ENCODE measurements at regions not wholly inside any gene's neighbourhood (a gene's known extent, or its start where the extent isn't known, plus 50 kb on each side); places are given as distances from the start of the nearest gene placed in this dataset.

DNA sequence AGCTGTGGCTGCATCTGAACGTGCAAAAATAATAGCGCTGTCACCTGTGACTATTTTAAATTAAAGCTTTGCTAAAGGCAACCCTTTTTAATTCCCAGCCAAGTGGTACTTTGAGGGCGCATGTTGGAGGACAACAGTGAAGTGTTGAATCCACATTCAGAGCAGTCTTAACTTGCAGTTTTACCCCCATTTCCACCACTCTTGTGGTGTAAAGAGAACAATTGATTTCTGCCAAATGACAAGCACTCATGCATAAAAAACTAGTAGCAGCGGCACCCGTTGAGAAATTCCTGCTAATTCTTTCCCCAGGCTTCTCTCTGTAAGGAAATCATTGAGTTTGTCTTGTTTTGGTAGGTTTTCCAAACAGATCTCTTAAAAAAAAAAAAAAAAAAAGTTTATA, 1033.3 kb downstream of the EFNB2 start:
- TF ChIP-seq, protein P1, sequence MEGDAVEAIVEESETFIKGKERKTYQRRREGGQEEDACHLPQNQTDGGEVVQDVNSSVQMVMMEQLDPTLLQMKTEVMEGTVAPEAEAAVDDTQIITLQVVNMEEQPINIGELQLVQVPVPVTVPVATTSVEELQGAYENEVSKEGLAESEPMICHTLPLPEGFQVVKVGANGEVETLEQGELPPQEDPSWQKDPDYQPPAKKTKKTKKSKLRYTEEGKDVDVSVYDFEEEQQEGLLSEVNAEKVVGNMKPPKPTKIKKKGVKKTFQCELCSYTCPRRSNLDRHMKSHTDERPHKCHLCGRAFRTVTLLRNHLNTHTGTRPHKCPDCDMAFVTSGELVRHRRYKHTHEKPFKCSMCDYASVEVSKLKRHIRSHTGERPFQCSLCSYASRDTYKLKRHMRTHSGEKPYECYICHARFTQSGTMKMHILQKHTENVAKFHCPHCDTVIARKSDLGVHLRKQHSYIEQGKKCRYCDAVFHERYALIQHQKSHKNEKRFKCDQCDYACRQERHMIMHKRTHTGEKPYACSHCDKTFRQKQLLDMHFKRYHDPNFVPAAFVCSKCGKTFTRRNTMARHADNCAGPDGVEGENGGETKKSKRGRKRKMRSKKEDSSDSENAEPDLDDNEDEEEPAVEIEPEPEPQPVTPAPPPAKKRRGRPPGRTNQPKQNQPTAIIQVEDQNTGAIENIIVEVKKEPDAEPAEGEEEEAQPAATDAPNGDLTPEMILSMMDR (conservative IDR thresholded peaks at IDR 0.05 in 1 of 2, IDR thresholded peaks at IDR 0.05 in 1 of 2; ENCODE audit: low read depth in 1 of 2, low read length in 2 of 2), result no peak
- TF ChIP-seq EZH2 (IDR thresholded peaks at IDR 0.05; ENCODE audit: low read length, missing control alignments), result no peak
- Histone ChIP-seq H3K4me2 (ENCODE audit: extremely low read depth, insufficient read depth, low read length) (no peak overlapping the region), H3K27ac (ENCODE audit: insufficient read depth, low read length) (no peak overlapping the region), H3K36me3 (ENCODE audit: control insufficient read depth, insufficient read depth, low read length) (no peaks in the 10 kb centered on the region), H3K9ac (ENCODE audit: insufficient read depth, low read length) (no peak overlapping the region), H3K4me3 (replicated peaks in 1 of 4; ENCODE audit: control extremely low read depth in 1 of 4, insufficient read depth in 1 of 4, low read depth in 3 of 4, low read length in 4 of 4) (no peak overlapping the region), H3K9me3 (ENCODE audit: control insufficient read depth, insufficient read depth, low read depth, low read length) (no peaks in the 10 kb centered on the region), H2AFZ (ENCODE audit: low read length) (no peak overlapping the region), H3K79me2 (ENCODE audit: control insufficient read depth, insufficient read depth, low read length) (no peaks in the 10 kb centered on the region), H3K27me3 (ENCODE audit: control insufficient read depth, insufficient read depth, low read length) (no peaks in the 10 kb centered on the region), H3K4me1 (ENCODE audit: control insufficient read depth, extremely low read depth, insufficient read depth, low read length) (no peaks in the 10 kb centered on the region), H4K20me1 (ENCODE audit: control insufficient read depth, extremely low read depth, insufficient read depth, low read length) (no peaks in the 10 kb centered on the region)
- no peak for DNase-seq (ENCODE audit: low read depth in 2 of 2)

GRCh38 chr13:105497597-105497996, 1037.9 kb downstream of the EFNB2 start:
- no peak overlapping the region for H2AFZ ChIP-seq (ENCODE audit: low read length)
- H3K9me3 ChIP-seq (ENCODE audit: control insufficient read depth, insufficient read depth, low read depth, low read length), result no peaks in the 10 kb centered on the region
- H3K4me2 ChIP-seq (ENCODE audit: extremely low read depth, insufficient read depth, low read length), result no peak overlapping the region
- H3K36me3 ChIP-seq (ENCODE audit: control insufficient read depth, insufficient read depth, low read length), result no peaks in the 10 kb centered on the region
- no peak overlapping the region for H3K9ac ChIP-seq (ENCODE audit: insufficient read depth, low read length)
- DNase-seq (ENCODE audit: low read depth in 2 of 2), result no peak
- no peak overlapping the region for H3K27ac ChIP-seq (ENCODE audit: insufficient read depth, low read length)
- H4K20me1 ChIP-seq (ENCODE audit: control insufficient read depth, extremely low read depth, insufficient read depth, low read length), result no peaks in the 10 kb centered on the region
- H3K27me3 ChIP-seq (ENCODE audit: control insufficient read depth, insufficient read depth, low read length), result no peaks in the 10 kb centered on the region
- no peaks in the 10 kb centered on the region for H3K4me1 ChIP-seq (ENCODE audit: control insufficient read depth, extremely low read depth, insufficient read depth, low read length)
- TF ChIP-seq EZH2 (IDR thresholded peaks at IDR 0.05; ENCODE audit: low read length, missing control alignments), result no peak
- TF ChIP-seq, protein P1 (conservative IDR thresholded peaks at IDR 0.05 in 1 of 2, IDR thresholded peaks at IDR 0.05 in 1 of 2; ENCODE audit: low read depth in 1 of 2, low read length in 2 of 2), result no peak
- H3K79me2 ChIP-seq (ENCODE audit: control insufficient read depth, insufficient read depth, low read length), result no peaks in the 10 kb centered on the region
- no peak overlapping the region for H3K4me3 ChIP-seq (replicated peaks in 1 of 4; ENCODE audit: control extremely low read depth in 1 of 4, insufficient read depth in 1 of 4, low read depth in 3 of 4, low read length in 4 of 4)

- TF ChIP-seq, protein P1 (conservative IDR thresholded peaks at IDR 0.05 in 1 of 2, IDR thresholded peaks at IDR 0.05 in 1 of 2; ENCODE audit: low read depth in 1 of 2, low read length in 2 of 2), result no peak
- TF ChIP-seq EZH2 (IDR thresholded peaks at IDR 0.05; ENCODE audit: low read length, missing control alignments), result no peak
- H3K27ac ChIP-seq (ENCODE audit: insufficient read depth, low read length), result no peak overlapping the region
- no peak overlapping the region for H3K4me2 ChIP-seq (ENCODE audit: extremely low read depth, insufficient read depth, low read length)
- H3K9ac ChIP-seq (ENCODE audit: insufficient read depth, low read length), result no peak overlapping the region
- no peak for DNase-seq (ENCODE audit: low read depth in 2 of 2)
- H2AFZ ChIP-seq (ENCODE audit: low read length), result no peak overlapping the region
- no peaks in the 10 kb centered on the region for H3K9me3 ChIP-seq (ENCODE audit: control insufficient read depth, insufficient read depth, low read depth, low read length)
- H3K4me1 ChIP-seq (ENCODE audit: control insufficient read depth, extremely low read depth, insufficient read depth, low read length), result no peaks in the 10 kb centered on the region
- no peaks in the 10 kb centered on the region for H3K27me3 ChIP-seq (ENCODE audit: control insufficient read depth, insufficient read depth, low read length)
- H4K20me1 ChIP-seq (ENCODE audit: control insufficient read depth, extremely low read depth, insufficient read depth, low read length), result no peaks in the 10 kb centered on the region
- H3K36me3 ChIP-seq (ENCODE audit: control insufficient read depth, insufficient read depth, low read length), result no peaks in the 10 kb centered on the region
- H3K79me2 ChIP-seq (ENCODE audit: control insufficient read depth, insufficient read depth, low read length), result no peaks in the 10 kb centered on the region
- no peak overlapping the region for H3K4me3 ChIP-seq (replicated peaks in 1 of 4; ENCODE audit: control extremely low read depth in 1 of 4, insufficient read depth in 1 of 4, low read depth in 3 of 4, low read length in 4 of 4)
Measured at GRCh38 chr13:105492216-105492615, 1043.2 kb downstream of the EFNB2 start.
